Psoas muscle (tissue), 7 donors: ENCODE measurements at regions not wholly inside any gene's neighbourhood (a gene's known extent, or its start where the extent isn't known, plus 50 kb on each side); places are given as distances from the start of the nearest gene placed in this dataset.

Source experiments
- ATAC-seq, 4 donors: fragments of 200-7000 bp; cut with Tn5 transposase; one replicate each; pipeline ENCODE4 v1.9.1; 2020; ENCODE audit warnings: moderate library complexity in 3 of 4, mild to moderate bottlenecking in 2 of 4
- DNase-seq, 2 donors: peaks; one replicate each; pipeline ENCODE4 v3.0.0-alpha.2; 2020
- H3K27ac ChIP-seq: fragments of 200-600 bp; one replicate; pipeline ENCODE4 v1.8.0; 2022
- H3K27me3 ChIP-seq, 3 donors: fragments of 200-600 bp in 1 of 3; one replicate each; pipeline versions ENCODE4 v1.6.1 to v1.8.0; 2013 to 2022; ENCODE audit warnings: low read length in 2 of 3, mild to moderate bottlenecking in 2 of 3, moderate library complexity in 1 of 3; ENCODE audit not compliant: insufficient read depth in 3 of 3
- H3K36me3 ChIP-seq, 2 donors: fragments of 200-600 bp in 1 of 2; one replicate each; pipeline versions ENCODE4 v1.6.1 to v1.8.0; 2013 to 2022; ENCODE audit warnings: low read depth in 1 of 2, mild to moderate bottlenecking in 1 of 2, moderate library complexity in 1 of 2; ENCODE audit not compliant: insufficient read depth in 1 of 2
- H3K4me1 ChIP-seq: fragments of 200-600 bp; one replicate; pipeline ENCODE4 v1.8.0; 2022
- H3K4me3 ChIP-seq: fragments of 200-600 bp; one replicate; pipeline ENCODE4 v1.8.0; 2022; ENCODE audit warnings: mild to moderate bottlenecking
- H3K9me3 ChIP-seq: fragments of 200-600 bp; one replicate; pipeline ENCODE4 v1.8.0; 2022
- WGBS, 3 donors: extraction: QIAGEN DNeasy Blood & Tissue Kit; methylation state at CpG; one replicate each; pipeline versions ENCODE4 v1.1.6 to v1.1.7; 2013; 5-methylcytosine and 5-hydroxymethylcytosine counted together
- intact Hi-C, 2 donors: fragments of 100-400 bp; cut with DNase I; formaldehyde crosslinking; loops; one replicate each; pipeline versions ENCODE4 v1.11.0 to v1.14.2; 2022
- TF ChIP-seq, protein P1 (sequence below): fragments of 200-600 bp; IDR thresholded peaks from one replicate; pipeline ENCODE4 v1.8.0; 2022; ENCODE audit warnings: antibody characterized with exemption
- donor health status: healthy with polysubstance abuse.
- donor health status: DM: no; HTN: no; CAD: no; lungs with moderate emphysema.
- donor health status: Bipolar disorder and iron deficiency.
- donor health status: healthy.
- donor health status: DM: yes; HTN: yes; CAD: no.
- donor health status: DM: no; HTN: no; CAD: no.
- donor health status: DM: yes; HTN: yes; CAD: no.

DNA sequence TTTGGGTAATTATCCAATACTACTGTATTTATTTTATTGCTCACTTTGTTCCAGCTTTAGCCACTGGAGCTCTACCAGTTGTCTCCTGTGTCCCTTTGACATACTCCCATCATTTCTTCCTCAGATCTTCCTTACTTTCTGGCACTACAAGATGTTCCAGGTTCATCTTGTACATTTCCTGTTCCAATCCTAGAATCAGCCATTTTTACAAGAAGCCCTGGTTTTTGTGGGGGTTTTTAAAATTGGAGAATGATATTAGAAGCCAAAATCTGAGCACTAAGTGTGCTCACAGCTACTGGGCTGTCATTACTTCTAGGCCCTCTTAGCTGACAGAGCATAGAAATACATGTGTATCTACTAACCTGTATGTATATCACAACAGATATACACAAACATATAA lies 164.3 kb downstream of the ZFP36L2 start:
- Histone ChIP-seq H3K27ac (no peak overlapping the region), H3K9me3 (peaks cover 6% of the 10 kb centered on the region), H3K4me3 (no peak overlapping the region), H3K27me3 (no peaks in the 10 kb centered on the region), H3K4me1 (peaks cover 6% of the 10 kb centered on the region), H3K36me3 (no peaks in the 10 kb centered on the region)
- ATAC-seq (no peak), DNase-seq (no peak)
- TF ChIP-seq, protein P1, sequence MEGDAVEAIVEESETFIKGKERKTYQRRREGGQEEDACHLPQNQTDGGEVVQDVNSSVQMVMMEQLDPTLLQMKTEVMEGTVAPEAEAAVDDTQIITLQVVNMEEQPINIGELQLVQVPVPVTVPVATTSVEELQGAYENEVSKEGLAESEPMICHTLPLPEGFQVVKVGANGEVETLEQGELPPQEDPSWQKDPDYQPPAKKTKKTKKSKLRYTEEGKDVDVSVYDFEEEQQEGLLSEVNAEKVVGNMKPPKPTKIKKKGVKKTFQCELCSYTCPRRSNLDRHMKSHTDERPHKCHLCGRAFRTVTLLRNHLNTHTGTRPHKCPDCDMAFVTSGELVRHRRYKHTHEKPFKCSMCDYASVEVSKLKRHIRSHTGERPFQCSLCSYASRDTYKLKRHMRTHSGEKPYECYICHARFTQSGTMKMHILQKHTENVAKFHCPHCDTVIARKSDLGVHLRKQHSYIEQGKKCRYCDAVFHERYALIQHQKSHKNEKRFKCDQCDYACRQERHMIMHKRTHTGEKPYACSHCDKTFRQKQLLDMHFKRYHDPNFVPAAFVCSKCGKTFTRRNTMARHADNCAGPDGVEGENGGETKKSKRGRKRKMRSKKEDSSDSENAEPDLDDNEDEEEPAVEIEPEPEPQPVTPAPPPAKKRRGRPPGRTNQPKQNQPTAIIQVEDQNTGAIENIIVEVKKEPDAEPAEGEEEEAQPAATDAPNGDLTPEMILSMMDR: no peak
- intact Hi-C loops: no loop called here

GRCh38 chr2:43060390-43061016 lies 165.9 kb downstream of the ZFP36L2 start:
- DNase-seq: no peak
- no peak overlapping the region for H3K4me3 ChIP-seq
- peaks cover 6% of the 10 kb centered on the region for H3K4me1 ChIP-seq
- TF ChIP-seq, protein P1: no peak
- H3K27ac ChIP-seq: no peak overlapping the region
- peaks cover 6% of the 10 kb centered on the region for H3K9me3 ChIP-seq
- H3K27me3 ChIP-seq: no peaks in the 10 kb centered on the region
- intact Hi-C loops: no loop called here
- WGBS, 3 donors: 83 to 95% (median 87%) methylated on average over 3 of the region's 3 CpGs
- ATAC-seq: no peak
- H3K36me3 ChIP-seq: no peaks in the 10 kb centered on the region

DNA sequence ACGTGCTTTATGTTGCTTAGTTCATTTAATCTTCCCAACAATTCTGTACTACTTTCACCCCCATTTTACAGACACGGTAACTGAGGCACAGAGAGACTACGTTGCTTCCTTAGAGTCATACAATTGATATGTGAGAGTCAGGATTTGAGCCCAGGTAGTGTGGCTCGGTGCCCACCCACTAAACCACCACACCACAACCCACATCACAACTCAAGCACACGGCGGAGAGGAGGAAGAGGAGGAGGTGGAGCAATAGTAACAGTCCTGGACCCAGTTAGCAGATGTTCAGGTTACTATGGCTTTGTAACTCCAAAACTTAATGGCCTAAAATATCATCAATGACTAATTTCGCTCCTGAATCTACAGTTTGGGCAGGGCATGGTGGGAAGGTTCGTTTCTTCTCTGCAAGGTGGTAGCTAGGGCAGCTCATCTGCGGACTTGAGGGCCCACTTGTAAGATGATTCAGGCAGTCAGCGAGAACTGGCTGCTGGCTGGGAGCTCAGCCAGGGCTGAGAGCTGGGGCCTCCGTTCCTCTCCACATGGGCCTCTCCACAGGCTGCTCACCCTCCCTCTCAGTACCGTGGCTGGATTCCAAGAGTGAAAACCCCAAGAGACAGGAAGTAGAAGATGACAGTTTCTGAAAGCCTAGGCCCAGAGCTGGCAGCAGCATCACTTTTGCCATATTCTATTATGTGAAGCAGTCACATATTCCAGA lies 167.1 kb downstream of the ZFP36L2 start:
- DNase-seq (peak; percentile 64 to 81), ATAC-seq (peak; percentile 41 to 68 (median 54))
- WGBS, 3 donors: 61 to 73% (median 65%) methylated on average over 12 of the region's 12 CpGs
- Histone ChIP-seq H3K27me3 (no peaks in the 10 kb centered on the region), H3K9me3 (peaks cover 6% of the 10 kb centered on the region), H3K4me1 (peaks cover 6% of the 10 kb centered on the region), H3K27ac (no peak overlapping the region), H3K36me3 (no peaks in the 10 kb centered on the region), H3K4me3 (no peak overlapping the region)
- TF ChIP-seq, protein P1: no peak
- intact Hi-C loops: no loop called here

- TF ChIP-seq, protein P1: no peak
- Histone ChIP-seq H3K4me3 (no peak overlapping the region), H3K9me3 (peaks cover 6% of the 10 kb centered on the region), H3K27me3 (no peaks in the 10 kb centered on the region), H3K27ac (no peak overlapping the region), H3K4me1 (peaks cover 6% of the 10 kb centered on the region), H3K36me3 (no peaks in the 10 kb centered on the region)
- 82 to 91% (median 85%) methylated on average over 3 of the region's 3 CpGs for WGBS, 3 donors
- intact Hi-C loops: no loop called here
- DNase-seq (no peak), ATAC-seq (no peak)
Measured at GRCh38 chr2:43058726-43059110, 167.7 kb downstream of the ZFP36L2 start.
